IPS DF 4.7 (cell line): ENCODE measurements at regions not wholly inside any gene's neighbourhood (a gene's known extent, or its start where the extent isn't known, plus 50 kb on each side); places are given as distances from the start of the nearest gene placed in this dataset.

Experiments
- DNase-seq: peaks from one replicate; pipeline ENCODE4 v3.0.0-alpha.2; 2013; ENCODE audit warnings: low spot score; ENCODE audit errors: extremely low read depth

GRCh38 chr12:105798256-105798845 lies 340.4 kb downstream of the NUAK1 start:
- DNase-seq, result no peak

GRCh38 chr12:105799103-105799502 lies 339.7 kb downstream of the NUAK1 start:
- no peak for DNase-seq

GRCh38 chr12:105801351-105801750 lies 337.4 kb downstream of the NUAK1 start:
- DNase-seq, result no peak

- no peak for DNase-seq
These were observed 335.5 kb downstream of the NUAK1 start for GRCh38 chr12:105803292-105803691.

- no peak for DNase-seq
These were observed 334.0 kb downstream of the NUAK1 start for GRCh38 chr12:105804591-105805265.

- no peak for DNase-seq
These were observed 332.9 kb downstream of the NUAK1 start for GRCh38 chr12:105805730-105806399.

GRCh38 chr12:105806400-105806770 lies 332.4 kb downstream of the NUAK1 start:
- DNase-seq, result no peak

GRCh38 chr12:105812366-105812765 lies 326.4 kb downstream of the NUAK1 start:
- DNase-seq, result no peak

- DNase-seq, result no peak
These were observed 325.6 kb downstream of the NUAK1 start for GRCh38 chr12:105813201-105813600.

GRCh38 chr12:105814283-105814682 lies 324.5 kb downstream of the NUAK1 start:
- DNase-seq, result no peak

GRCh38 chr12:105819549-105819948 lies 319.2 kb downstream of the NUAK1 start:
- no peak for DNase-seq

GRCh38 chr12:105820429-105821125 lies 318.2 kb downstream of the NUAK1 start:
- DNase-seq, result no peak

GRCh38 chr12:105822131-105823105 lies 316.3 kb downstream of the NUAK1 start:
- DNase-seq, result no peak

- no peak for DNase-seq
These were observed 314.9 kb downstream of the NUAK1 start for GRCh38 chr12:105823810-105824209.

GRCh38 chr12:105825141-105825540 lies 313.6 kb downstream of the NUAK1 start:
- no peak for DNase-seq

- DNase-seq, result no peak
These were observed 307.4 kb downstream of the NUAK1 start for GRCh38 chr12:105831372-105831771.

- no peak for DNase-seq
These were observed 306.7 kb downstream of the NUAK1 start for GRCh38 chr12:105832021-105832420.

GRCh38 chr12:105832806-105833205 lies 305.9 kb downstream of the NUAK1 start:
- no peak for DNase-seq

GRCh38 chr12:105834496-105834895 lies 304.3 kb downstream of the NUAK1 start:
- DNase-seq, result no peak

- no peak for DNase-seq
These were observed 303.0 kb downstream of the NUAK1 start for GRCh38 chr12:105835580-105836241.

GRCh38 chr12:105836242-105836622 lies 302.5 kb downstream of the NUAK1 start:
- no peak for DNase-seq
